GM21515 (cell line): ENCODE measurements at regions not wholly inside any gene's neighbourhood (a gene's known extent, or its start where the extent isn't known, plus 50 kb on each side); places are given as distances from the start of the nearest gene placed in this dataset.

ENCODE experiments used
- ATAC-seq: cut with Tn5 transposase; IDR thresholded peaks from one replicate; pipeline ENCODE4 v1.9.1; 2021; ENCODE audit not compliant: unreplicated experiment

GRCh38 chr6:208938-209337 lies 83.3 kb upstream of the DUSP22 start:
- ATAC-seq = no peak

GRCh38 chr6:209432-210103 lies 82.7 kb upstream of the DUSP22 start:
- ATAC-seq = peak; percentile 73

- ATAC-seq = no peak
Measured at GRCh38 chr6:210104-210456, 82.2 kb upstream of the DUSP22 start.

GRCh38 chr6:210778-211374 lies 81.4 kb upstream of the DUSP22 start:
- no peak for ATAC-seq

GRCh38 chr6:211871-212497 lies 80.3 kb upstream of the DUSP22 start:
- ATAC-seq = no peak

- ATAC-seq = no peak
Measured at GRCh38 chr6:213284-213683, 79.0 kb upstream of the DUSP22 start.

GRCh38 chr6:214428-214827 lies 77.9 kb upstream of the DUSP22 start:
- no peak for ATAC-seq

GRCh38 chr6:215335-216034 lies 76.8 kb upstream of the DUSP22 start:
- no peak for ATAC-seq

- ATAC-seq = no peak
Measured at GRCh38 chr6:217048-217659, 75.1 kb upstream of the DUSP22 start.

GRCh38 chr6:218153-219018 lies 73.9 kb upstream of the DUSP22 start:
- peak; percentile 39 for ATAC-seq

GRCh38 chr6:219019-219570 lies 73.2 kb upstream of the DUSP22 start:
- peak; percentile 21 for ATAC-seq

GRCh38 chr6:219641-220198 lies 72.6 kb upstream of the DUSP22 start:
- no peak for ATAC-seq

GRCh38 chr6:220312-220711 lies 72.0 kb upstream of the DUSP22 start:
- ATAC-seq = no peak

- ATAC-seq = no peak
Measured at GRCh38 chr6:220721-221475, 71.4 kb upstream of the DUSP22 start.

- ATAC-seq = no peak
Measured at GRCh38 chr6:221531-222349, 70.5 kb upstream of the DUSP22 start.

- ATAC-seq = no peak
Measured at GRCh38 chr6:222468-222867, 69.8 kb upstream of the DUSP22 start.

GRCh38 chr6:223136-223535 lies 69.2 kb upstream of the DUSP22 start:
- ATAC-seq = no peak

GRCh38 chr6:223763-224162 lies 68.5 kb upstream of the DUSP22 start:
- ATAC-seq = no peak
